ENCODE measurements at regions not wholly inside any gene's neighbourhood (a gene's known extent, or its start where the extent isn't known, plus 50 kb on each side); places are given as distances from the start of the nearest gene placed in this dataset.

GRCh38 chr18:25456334-25457010 is 104.5 kb upstream of the ZNF521 start:
- TF ChIP-seq CTCF (IDR thresholded peaks at IDR 0.05; ENCODE audit: extremely low read depth, insufficient read depth, missing control alignments): no peak
- DNase-seq (ENCODE audit: low spot score): no peak
- in situ Hi-C loops (cut with MboI; ENCODE audit: low pct_unique_long_range_greater_than_20kb, low sequenced_read_pairs, unreplicated experiment): no loop called here

- no peak for TF ChIP-seq CTCF (IDR thresholded peaks at IDR 0.05; ENCODE audit: extremely low read depth, insufficient read depth, missing control alignments)
- in situ Hi-C loops (cut with MboI; ENCODE audit: low pct_unique_long_range_greater_than_20kb, low sequenced_read_pairs, unreplicated experiment): no loop called here
- DNase-seq (ENCODE audit: low spot score): no peak
These were observed 103.7 kb upstream of the ZNF521 start for GRCh38 chr18:25455646-25456045.

- in situ Hi-C loops (cut with MboI; ENCODE audit: low pct_unique_long_range_greater_than_20kb, low sequenced_read_pairs, unreplicated experiment): no loop called here
- TF ChIP-seq CTCF (IDR thresholded peaks at IDR 0.05; ENCODE audit: extremely low read depth, insufficient read depth, missing control alignments): no peak
- no peak for DNase-seq (ENCODE audit: low spot score)
These were observed 103.2 kb upstream of the ZNF521 start for GRCh38 chr18:25455159-25455558.

GRCh38 chr18:25454730-25455129 is 102.8 kb upstream of the ZNF521 start:
- in situ Hi-C loops (cut with MboI; ENCODE audit: low pct_unique_long_range_greater_than_20kb, low sequenced_read_pairs, unreplicated experiment): no loop called here
- no peak for DNase-seq (ENCODE audit: low spot score)
- no peak for TF ChIP-seq CTCF (IDR thresholded peaks at IDR 0.05; ENCODE audit: extremely low read depth, insufficient read depth, missing control alignments)

- DNase-seq (ENCODE audit: low spot score): no peak
- in situ Hi-C loops (cut with MboI; ENCODE audit: low pct_unique_long_range_greater_than_20kb, low sequenced_read_pairs, unreplicated experiment): no loop called here
- TF ChIP-seq CTCF (IDR thresholded peaks at IDR 0.05; ENCODE audit: extremely low read depth, insufficient read depth, missing control alignments): no peak
These were observed 102.3 kb upstream of the ZNF521 start for GRCh38 chr18:25454270-25454659.

GRCh38 chr18:25453556-25454269 is 101.7 kb upstream of the ZNF521 start:
- in situ Hi-C loops (cut with MboI; ENCODE audit: low pct_unique_long_range_greater_than_20kb, low sequenced_read_pairs, unreplicated experiment): no loop called here
- no peak for DNase-seq (ENCODE audit: low spot score)
- TF ChIP-seq CTCF (IDR thresholded peaks at IDR 0.05; ENCODE audit: extremely low read depth, insufficient read depth, missing control alignments): no peak

Data from GM13977 (cell line).